GM12864 (cell line): ENCODE measurements at regions not wholly inside any gene's neighbourhood (a gene's known extent, or its start where the extent isn't known, plus 50 kb on each side); places are given as distances from the start of the nearest gene placed in this dataset.

Source experiments
- DNase-seq: peaks from one replicate; pipeline ENCODE4 v3.0.0-alpha.2; 2011; ENCODE audit warnings: low read depth
- H3K4me3 ChIP-seq: 2 replicates; pipeline ENCODE4 v1.5.1; 2011; ENCODE audit warnings: mild to moderate bottlenecking, low read depth, low read length, control low read depth
- TF ChIP-seq, protein P1 (sequence below): IDR thresholded peaks from 2 replicates; pipeline ENCODE4 v1.5.1; 2011; ENCODE audit warnings: low read depth, mild to moderate bottlenecking, moderate library complexity, low read length, control low read depth, inconsistent platforms; ENCODE audit errors: missing control alignments

DNA sequence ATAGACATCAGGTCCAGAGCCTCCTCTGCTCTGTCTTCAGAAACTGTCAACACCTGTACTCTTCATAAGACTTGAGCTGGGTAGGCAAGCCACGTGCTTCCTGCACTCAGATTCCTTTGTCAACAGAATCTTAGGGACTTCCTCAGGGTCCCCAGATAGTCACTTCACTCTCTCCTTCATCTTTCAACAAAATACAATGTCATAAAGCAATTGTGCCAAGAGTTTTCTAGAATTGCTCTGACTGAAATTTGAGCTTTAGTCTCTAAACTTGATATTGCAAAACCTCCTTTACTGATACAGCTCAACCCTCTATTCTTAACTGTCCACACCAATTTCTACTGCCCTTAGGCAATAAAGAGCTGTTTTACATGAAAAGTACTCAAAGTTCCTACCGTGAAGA lies 179.9 kb downstream of the IRS2 start:
- no peak for DNase-seq
- TF ChIP-seq, protein P1, sequence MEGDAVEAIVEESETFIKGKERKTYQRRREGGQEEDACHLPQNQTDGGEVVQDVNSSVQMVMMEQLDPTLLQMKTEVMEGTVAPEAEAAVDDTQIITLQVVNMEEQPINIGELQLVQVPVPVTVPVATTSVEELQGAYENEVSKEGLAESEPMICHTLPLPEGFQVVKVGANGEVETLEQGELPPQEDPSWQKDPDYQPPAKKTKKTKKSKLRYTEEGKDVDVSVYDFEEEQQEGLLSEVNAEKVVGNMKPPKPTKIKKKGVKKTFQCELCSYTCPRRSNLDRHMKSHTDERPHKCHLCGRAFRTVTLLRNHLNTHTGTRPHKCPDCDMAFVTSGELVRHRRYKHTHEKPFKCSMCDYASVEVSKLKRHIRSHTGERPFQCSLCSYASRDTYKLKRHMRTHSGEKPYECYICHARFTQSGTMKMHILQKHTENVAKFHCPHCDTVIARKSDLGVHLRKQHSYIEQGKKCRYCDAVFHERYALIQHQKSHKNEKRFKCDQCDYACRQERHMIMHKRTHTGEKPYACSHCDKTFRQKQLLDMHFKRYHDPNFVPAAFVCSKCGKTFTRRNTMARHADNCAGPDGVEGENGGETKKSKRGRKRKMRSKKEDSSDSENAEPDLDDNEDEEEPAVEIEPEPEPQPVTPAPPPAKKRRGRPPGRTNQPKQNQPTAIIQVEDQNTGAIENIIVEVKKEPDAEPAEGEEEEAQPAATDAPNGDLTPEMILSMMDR, result no peak
- no peak overlapping the region for H3K4me3 ChIP-seq

DNA sequence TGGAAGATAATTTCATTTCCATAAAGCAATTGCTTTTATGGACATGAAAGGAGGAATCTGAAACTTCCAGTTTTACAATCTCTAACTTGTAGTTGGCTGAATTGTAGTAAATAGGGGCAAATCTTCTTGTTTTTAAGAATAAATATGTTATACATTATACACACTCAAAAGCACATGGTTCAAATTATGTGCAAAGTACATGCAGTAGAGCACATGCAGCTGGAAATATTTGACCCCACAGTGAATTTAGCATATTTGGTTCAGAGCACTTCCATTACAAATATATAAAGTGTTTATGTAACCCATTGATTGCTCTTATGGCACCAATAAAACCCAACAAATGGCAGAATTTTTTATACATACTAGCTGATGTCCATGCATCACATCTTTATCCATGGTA lies 180.5 kb downstream of the IRS2 start:
- H3K4me3 ChIP-seq, result no peak overlapping the region
- DNase-seq, result no peak
- TF ChIP-seq, protein P1, result no peak

DNA sequence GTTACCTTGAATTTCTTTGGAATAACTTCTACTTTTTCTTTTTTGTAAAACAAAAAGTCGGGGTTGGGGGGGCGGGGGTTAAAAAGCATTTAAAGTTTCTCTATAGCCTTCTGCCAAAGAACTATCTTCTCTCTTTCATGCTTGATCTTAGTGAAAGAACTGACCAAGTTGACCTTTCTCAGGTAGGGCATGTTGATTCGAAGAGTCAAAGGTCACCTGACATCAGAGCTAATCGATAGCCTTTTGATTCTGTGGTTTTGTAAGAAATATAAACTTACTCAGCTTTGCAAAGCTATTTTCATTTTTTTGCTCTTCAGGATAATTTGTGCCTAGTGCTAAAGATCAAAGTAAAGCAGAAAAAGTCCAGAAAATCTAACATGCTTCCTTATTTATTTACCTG lies 181.5 kb downstream of the IRS2 start:
- no peak for DNase-seq
- TF ChIP-seq, protein P1, result no peak
- H3K4me3 ChIP-seq, result no peak overlapping the region

DNA sequence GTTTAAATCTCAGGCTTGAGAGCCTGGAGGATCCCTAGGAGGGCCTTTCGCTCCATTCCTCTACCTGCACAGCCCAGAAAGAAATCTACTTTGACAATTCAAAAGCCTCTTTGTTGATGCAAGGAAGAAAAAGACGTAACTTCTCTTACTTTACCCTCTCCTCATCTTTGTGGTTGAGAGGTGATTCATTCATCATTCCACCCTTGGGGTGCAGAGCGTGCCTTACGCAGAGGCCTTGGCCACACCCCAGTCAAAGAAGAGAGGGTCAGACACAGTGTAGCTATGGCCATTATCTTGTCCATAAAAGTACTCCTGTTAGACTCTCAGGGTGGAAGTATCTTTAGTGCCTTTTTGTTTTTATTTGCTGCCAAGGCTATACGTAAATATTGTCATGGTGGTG lies 184.0 kb downstream of the IRS2 start:
- no peak for DNase-seq
- H3K4me3 ChIP-seq, result no peak overlapping the region
- TF ChIP-seq, protein P1, result no peak

DNA sequence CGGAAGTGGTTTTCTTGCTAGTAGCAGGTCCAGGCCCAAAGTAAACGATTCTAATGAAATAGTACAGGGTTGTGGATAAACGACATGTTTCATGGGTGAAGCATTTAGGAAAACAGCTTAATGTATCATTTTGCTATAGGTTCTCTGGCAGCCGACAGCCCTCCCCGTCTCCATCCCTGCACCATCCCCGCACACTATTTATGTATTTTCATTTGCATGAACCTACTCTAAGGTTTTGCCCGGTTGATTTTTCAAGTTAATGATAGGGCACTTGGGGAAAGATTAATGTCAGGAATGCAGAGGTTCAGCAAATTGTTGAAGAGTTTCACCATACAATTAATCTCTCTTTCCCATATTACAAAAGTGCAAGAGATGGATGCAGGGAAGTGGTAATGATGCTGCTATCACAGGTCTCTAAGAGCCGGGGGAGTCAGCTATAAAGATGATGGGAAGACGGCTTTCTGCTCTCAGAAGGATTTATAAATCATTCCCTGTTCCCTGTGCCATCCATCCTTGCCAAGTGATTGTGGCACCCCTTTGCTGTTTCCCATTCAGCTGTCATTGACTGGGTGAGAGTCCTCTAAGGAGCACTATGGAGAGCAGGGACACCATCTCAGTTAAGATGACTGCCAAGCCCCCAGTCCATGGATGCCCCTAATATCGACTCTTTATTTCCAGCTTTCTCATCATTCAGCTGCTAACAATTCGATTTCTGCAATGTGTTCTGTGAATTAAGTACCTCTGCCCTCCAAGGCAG lies 186.3 kb downstream of the IRS2 start:
- no peak overlapping the region for H3K4me3 ChIP-seq
- TF ChIP-seq, protein P1, result no peak
- no peak for DNase-seq

DNA sequence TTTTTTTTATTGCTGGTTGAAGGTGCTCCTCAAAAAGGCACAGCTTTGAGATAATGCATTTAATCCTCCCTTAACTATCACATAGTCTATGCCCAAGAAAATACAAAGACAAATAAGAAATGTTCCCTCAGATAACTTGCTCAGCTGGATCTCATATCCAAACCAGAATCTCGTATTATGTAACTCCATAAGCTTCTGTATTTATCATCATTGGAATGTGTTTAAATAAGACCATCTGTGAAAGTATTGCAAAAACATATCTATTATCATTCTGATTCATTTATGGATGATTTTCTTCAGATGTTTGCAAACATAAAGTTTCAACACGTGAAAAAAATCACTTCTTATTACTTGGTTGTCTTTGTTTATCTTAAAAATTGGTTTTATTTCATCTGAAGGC lies 190.9 kb downstream of the IRS2 start:
- no peak for DNase-seq
- TF ChIP-seq, protein P1, result no peak

DNA sequence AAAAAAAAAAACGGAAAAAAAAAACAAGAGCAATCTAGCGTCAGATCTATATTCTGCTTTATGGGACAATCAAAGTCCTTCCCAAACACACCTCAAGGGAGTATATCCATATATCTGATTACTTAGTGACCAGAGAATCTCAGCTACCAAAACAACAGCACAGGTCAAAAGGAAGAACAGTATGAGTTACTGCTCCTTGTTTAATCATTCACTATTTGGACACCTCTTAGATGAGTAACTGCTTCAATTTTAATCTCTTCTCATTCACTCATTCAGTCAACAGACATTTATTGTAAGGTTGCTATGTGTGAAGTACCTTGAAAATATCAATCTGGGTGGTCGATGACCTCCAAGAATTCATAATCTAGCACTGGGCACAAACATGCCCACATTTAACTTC lies 193.2 kb downstream of the IRS2 start:
- TF ChIP-seq, protein P1, result no peak
- no peak for DNase-seq
- no peak overlapping the region for H3K4me3 ChIP-seq

More for the DNA sequence above, 190.9 kb downstream of the IRS2 start:
- H3K4me3 ChIP-seq, result no peak overlapping the region
